ENCODE measurements at regions not wholly inside any gene's neighbourhood (a gene's known extent, or its start where the extent isn't known, plus 50 kb on each side); places are given as distances from the start of the nearest gene placed in this dataset.
A peak's percentile ranks its signal among the peaks of the same experiment; 100 is the strongest.
"Not testable (repeated sequence)": the region's sequence is repeated elsewhere in the genome, so short reads cannot be mapped to it uniquely, and the experiment has no call there.

- DNase-seq; H3K4me3 ChIP-seq (ENCODE audit: low read length); H3K27me3 ChIP-seq (ENCODE audit: control insufficient read depth, insufficient read depth, low read length); H3K36me3 ChIP-seq (ENCODE audit: control insufficient read depth, insufficient read depth, low read length); H3K9me3 ChIP-seq (replicated peaks; ENCODE audit: control insufficient read depth, low read depth, low read length); H3K27ac ChIP-seq (ENCODE audit: low read length): not testable (repeated sequence)
- 100% methylated on average over 1 of the region's 16 CpGs for WGBS (ENCODE audit: insufficient coverage)
- H3K4me1 ChIP-seq (ENCODE audit: control insufficient read depth, insufficient read depth, low read length) = peaks cover 23% of the 10 kb centered on the region
Observed at GRCh38 chr16:29267055-29267619, 139.4 kb downstream of the NPIPB11 start.

GRCh38 chr16:29266612-29267011 is 139.9 kb downstream of the NPIPB11 start:
- peaks cover 27% of the 10 kb centered on the region for H3K4me1 ChIP-seq (ENCODE audit: control insufficient read depth, insufficient read depth, low read length)
- not testable (repeated sequence) for H3K27ac ChIP-seq (ENCODE audit: low read length); H3K27me3 ChIP-seq (ENCODE audit: control insufficient read depth, insufficient read depth, low read length); DNase-seq; H3K9me3 ChIP-seq (replicated peaks; ENCODE audit: control insufficient read depth, low read depth, low read length); H3K4me3 ChIP-seq (ENCODE audit: low read length); H3K36me3 ChIP-seq (ENCODE audit: control insufficient read depth, insufficient read depth, low read length)
- WGBS (ENCODE audit: insufficient coverage) = 80% methylated on average over 1 of the region's 7 CpGs

GRCh38 chr16:29265255-29265853 is 141.2 kb downstream of the NPIPB11 start:
- H3K36me3 ChIP-seq (ENCODE audit: control insufficient read depth, insufficient read depth, low read length); H3K9me3 ChIP-seq (replicated peaks; ENCODE audit: control insufficient read depth, low read depth, low read length); H3K27me3 ChIP-seq (ENCODE audit: control insufficient read depth, insufficient read depth, low read length); H3K4me3 ChIP-seq (ENCODE audit: low read length): not testable (repeated sequence)
- WGBS (ENCODE audit: insufficient coverage) = 67% methylated on average over 1 of the region's 9 CpGs
- peak; percentile 87 for DNase-seq
- peaks cover 27% of the 10 kb centered on the region for H3K4me1 ChIP-seq (ENCODE audit: control insufficient read depth, insufficient read depth, low read length)
- peak overlapping the region; percentile 47 for H3K27ac ChIP-seq (ENCODE audit: low read length)

- DNase-seq; H3K4me3 ChIP-seq (ENCODE audit: low read length); H3K27ac ChIP-seq (ENCODE audit: low read length); H3K36me3 ChIP-seq (ENCODE audit: control insufficient read depth, insufficient read depth, low read length); H3K27me3 ChIP-seq (ENCODE audit: control insufficient read depth, insufficient read depth, low read length); H3K9me3 ChIP-seq (replicated peaks; ENCODE audit: control insufficient read depth, low read depth, low read length): not testable (repeated sequence)
- WGBS (ENCODE audit: insufficient coverage) = 76% methylated on average over 4 of the region's 11 CpGs
- H3K4me1 ChIP-seq (ENCODE audit: control insufficient read depth, insufficient read depth, low read length) = peaks cover 27% of the 10 kb centered on the region
Observed at GRCh38 chr16:29264080-29264837, 142.3 kb downstream of the NPIPB11 start.

- peaks cover 32% of the 10 kb centered on the region for H3K4me1 ChIP-seq (ENCODE audit: control insufficient read depth, insufficient read depth, low read length)
- not testable (repeated sequence) for H3K27ac ChIP-seq (ENCODE audit: low read length); H3K9me3 ChIP-seq (replicated peaks; ENCODE audit: control insufficient read depth, low read depth, low read length); H3K4me3 ChIP-seq (ENCODE audit: low read length); DNase-seq; H3K27me3 ChIP-seq (ENCODE audit: control insufficient read depth, insufficient read depth, low read length); H3K36me3 ChIP-seq (ENCODE audit: control insufficient read depth, insufficient read depth, low read length)
- WGBS (ENCODE audit: insufficient coverage) = 84% methylated on average over 4 of the region's 7 CpGs
Observed at GRCh38 chr16:29262725-29263124, 143.8 kb downstream of the NPIPB11 start.

- peaks cover 38% of the 10 kb centered on the region for H3K4me1 ChIP-seq (ENCODE audit: control insufficient read depth, insufficient read depth, low read length)
- WGBS (ENCODE audit: insufficient coverage) = 61% methylated on average over 7 of the region's 37 CpGs
- H3K9me3 ChIP-seq (replicated peaks; ENCODE audit: control insufficient read depth, low read depth, low read length); H3K27me3 ChIP-seq (ENCODE audit: control insufficient read depth, insufficient read depth, low read length); DNase-seq; H3K36me3 ChIP-seq (ENCODE audit: control insufficient read depth, insufficient read depth, low read length); H3K4me3 ChIP-seq (ENCODE audit: low read length): not testable (repeated sequence)
- peak overlapping the region; percentile 9 for H3K27ac ChIP-seq (ENCODE audit: low read length)
Observed at GRCh38 chr16:29261427-29262248, 144.9 kb downstream of the NPIPB11 start.

GRCh38 chr16:29260683-29261426 is 145.7 kb downstream of the NPIPB11 start:
- WGBS (ENCODE audit: insufficient coverage) = 40% methylated on average over 2 of the region's 25 CpGs
- DNase-seq; H3K4me3 ChIP-seq (ENCODE audit: low read length); H3K27ac ChIP-seq (ENCODE audit: low read length); H3K36me3 ChIP-seq (ENCODE audit: control insufficient read depth, insufficient read depth, low read length); H3K9me3 ChIP-seq (replicated peaks; ENCODE audit: control insufficient read depth, low read depth, low read length); H3K27me3 ChIP-seq (ENCODE audit: control insufficient read depth, insufficient read depth, low read length): not testable (repeated sequence)
- H3K4me1 ChIP-seq (ENCODE audit: control insufficient read depth, insufficient read depth, low read length) = peaks cover 43% of the 10 kb centered on the region

- DNase-seq; H3K27ac ChIP-seq (ENCODE audit: low read length); H3K27me3 ChIP-seq (ENCODE audit: control insufficient read depth, insufficient read depth, low read length); H3K4me3 ChIP-seq (ENCODE audit: low read length); H3K36me3 ChIP-seq (ENCODE audit: control insufficient read depth, insufficient read depth, low read length); H3K9me3 ChIP-seq (replicated peaks; ENCODE audit: control insufficient read depth, low read depth, low read length): not testable (repeated sequence)
- H3K4me1 ChIP-seq (ENCODE audit: control insufficient read depth, insufficient read depth, low read length) = peaks cover 44% of the 10 kb centered on the region
- 100% methylated on average over 2 of the region's 25 CpGs for WGBS (ENCODE audit: insufficient coverage)
Observed at GRCh38 chr16:29259635-29260457, 146.7 kb downstream of the NPIPB11 start.

GRCh38 chr16:29258946-29259634 is 147.4 kb downstream of the NPIPB11 start:
- H3K4me1 ChIP-seq (ENCODE audit: control insufficient read depth, insufficient read depth, low read length) = peaks cover 41% of the 10 kb centered on the region
- 94% methylated on average over 11 of the region's 19 CpGs for WGBS (ENCODE audit: insufficient coverage)
- not testable (repeated sequence) for H3K27ac ChIP-seq (ENCODE audit: low read length)

More at GRCh38 chr16:29258946-29259634, 147.4 kb downstream of the NPIPB11 start:
- H3K36me3 ChIP-seq (ENCODE audit: control insufficient read depth, insufficient read depth, low read length); DNase-seq; H3K4me3 ChIP-seq (ENCODE audit: low read length); H3K9me3 ChIP-seq (replicated peaks; ENCODE audit: control insufficient read depth, low read depth, low read length); H3K27me3 ChIP-seq (ENCODE audit: control insufficient read depth, insufficient read depth, low read length): not testable (repeated sequence)

All from muscle of leg (tissue), 3 donors.